ENCODE measurements at regions not wholly inside any gene's neighbourhood (a gene's known extent, or its start where the extent isn't known, plus 50 kb on each side); places are given as distances from the start of the nearest gene placed in this dataset.

- no peak for DNase-seq (ENCODE audit: low read depth in 2 of 3, low spot score in 1 of 3)
Measured at GRCh38 chr13:59332966-59333365, 830.8 kb downstream of the DIAPH3 start.

- DNase-seq (ENCODE audit: low read depth in 2 of 3, low spot score in 1 of 3) = no peak
Measured at GRCh38 chr13:59337070-59337469, 826.7 kb downstream of the DIAPH3 start.

GRCh38 chr13:59340151-59340550 is 823.6 kb downstream of the DIAPH3 start:
- no peak for DNase-seq (ENCODE audit: low read depth in 2 of 3, low spot score in 1 of 3)

GRCh38 chr13:59340581-59340980 is 823.1 kb downstream of the DIAPH3 start:
- DNase-seq (ENCODE audit: low read depth in 2 of 3, low spot score in 1 of 3) = no peak

GRCh38 chr13:59342400-59342799 is 821.3 kb downstream of the DIAPH3 start:
- DNase-seq (ENCODE audit: low read depth in 2 of 3, low spot score in 1 of 3) = no peak

- no peak for DNase-seq (ENCODE audit: low read depth in 2 of 3, low spot score in 1 of 3)
Measured at GRCh38 chr13:59343132-59343531, 820.6 kb downstream of the DIAPH3 start.

- DNase-seq (ENCODE audit: low read depth in 2 of 3, low spot score in 1 of 3) = no peak
Measured at GRCh38 chr13:59343993-59344822, 819.5 kb downstream of the DIAPH3 start.

GRCh38 chr13:59345311-59345710 is 818.4 kb downstream of the DIAPH3 start:
- no peak for DNase-seq (ENCODE audit: low read depth in 2 of 3, low spot score in 1 of 3)

GRCh38 chr13:59346999-59347723 is 816.6 kb downstream of the DIAPH3 start:
- DNase-seq (ENCODE audit: low read depth in 2 of 3, low spot score in 1 of 3) = no peak

- DNase-seq (ENCODE audit: low read depth in 2 of 3, low spot score in 1 of 3) = no peak
Measured at GRCh38 chr13:59348617-59349016, 815.1 kb downstream of the DIAPH3 start.

- no peak for DNase-seq (ENCODE audit: low read depth in 2 of 3, low spot score in 1 of 3)
Measured at GRCh38 chr13:59352600-59352999, 811.1 kb downstream of the DIAPH3 start.

- DNase-seq (ENCODE audit: low read depth in 2 of 3, low spot score in 1 of 3) = no peak
Measured at GRCh38 chr13:59354665-59355369, 808.9 kb downstream of the DIAPH3 start.

- DNase-seq (ENCODE audit: low read depth in 2 of 3, low spot score in 1 of 3) = no peak
Measured at GRCh38 chr13:59356607-59357006, 807.1 kb downstream of the DIAPH3 start.

- DNase-seq (ENCODE audit: low read depth in 2 of 3, low spot score in 1 of 3) = no peak
Measured at GRCh38 chr13:59358014-59358413, 805.7 kb downstream of the DIAPH3 start.

- DNase-seq (ENCODE audit: low read depth in 2 of 3, low spot score in 1 of 3) = no peak
Measured at GRCh38 chr13:59360108-59360507, 803.6 kb downstream of the DIAPH3 start.

- no peak for DNase-seq (ENCODE audit: low read depth in 2 of 3, low spot score in 1 of 3)
Measured at GRCh38 chr13:59360916-59361315, 802.8 kb downstream of the DIAPH3 start.

GRCh38 chr13:59363313-59363712 is 800.4 kb downstream of the DIAPH3 start:
- DNase-seq (ENCODE audit: low read depth in 2 of 3, low spot score in 1 of 3) = no peak

- no peak for DNase-seq (ENCODE audit: low read depth in 2 of 3, low spot score in 1 of 3)
Measured at GRCh38 chr13:59363947-59364346, 799.8 kb downstream of the DIAPH3 start.

- DNase-seq (ENCODE audit: low read depth in 2 of 3, low spot score in 1 of 3) = no peak
Measured at GRCh38 chr13:59364641-59365085, 799.1 kb downstream of the DIAPH3 start.

GRCh38 chr13:59367467-59367866 is 796.3 kb downstream of the DIAPH3 start:
- no peak for DNase-seq (ENCODE audit: low read depth in 2 of 3, low spot score in 1 of 3)

GRCh38 chr13:59367904-59368303 is 795.8 kb downstream of the DIAPH3 start:
- DNase-seq (ENCODE audit: low read depth in 2 of 3, low spot score in 1 of 3) = no peak

- no peak for DNase-seq (ENCODE audit: low read depth in 2 of 3, low spot score in 1 of 3)
Measured at GRCh38 chr13:59368693-59369092, 795.0 kb downstream of the DIAPH3 start.

Data from stimulated activated CD4-positive, alpha-beta T cell treated with anti-CD3 and anti-CD28 coated beads, Interleukin-12 subunit alpha, Interleukin-12 subunit beta, amount 100 ng/mL, for 48 hours (primary cell).